NCI-H146 treated with DMSO at 0.1 percent for 48 hours (cell line): ENCODE measurements at regions not wholly inside any gene's neighbourhood (a gene's known extent, or its start where the extent isn't known, plus 50 kb on each side); places are given as distances from the start of the nearest gene placed in this dataset.

Experiments
- DNase-seq: peaks from one replicate; lab custom pipeline; 2025; ENCODE audit not compliant: unreplicated experiment; lab: John Stamatoyannopoulos, UW

GRCh38 chr3:22296601-22297000 is 545.6 kb upstream of the ZNF385D start:
- no peak for DNase-seq

GRCh38 chr3:22297436-22297835 is 546.4 kb upstream of the ZNF385D start:
- no peak for DNase-seq

GRCh38 chr3:22306454-22306853 is 555.4 kb upstream of the ZNF385D start:
- no peak for DNase-seq

- no peak for DNase-seq
Observed at GRCh38 chr3:22308871-22309270, 557.9 kb upstream of the ZNF385D start.

GRCh38 chr3:22315925-22316324 is 564.9 kb upstream of the ZNF385D start:
- no peak for DNase-seq

- no peak for DNase-seq
Observed at GRCh38 chr3:22318325-22318724, 567.3 kb upstream of the ZNF385D start.

- DNase-seq, result no peak
Observed at GRCh38 chr3:22319446-22319845, 568.4 kb upstream of the ZNF385D start.

- no peak for DNase-seq
Observed at GRCh38 chr3:22322861-22323260, 571.9 kb upstream of the ZNF385D start.

- DNase-seq, result no peak
Observed at GRCh38 chr3:22326305-22326704, 575.3 kb upstream of the ZNF385D start.

GRCh38 chr3:22334996-22335395 is 584.0 kb upstream of the ZNF385D start:
- no peak for DNase-seq

GRCh38 chr3:22349215-22349851 is 598.3 kb upstream of the ZNF385D start:
- DNase-seq, result no peak

- no peak for DNase-seq
Observed at GRCh38 chr3:22351806-22352205, 600.8 kb upstream of the ZNF385D start.

GRCh38 chr3:22353126-22353525 is 602.1 kb upstream of the ZNF385D start:
- DNase-seq, result no peak

- no peak for DNase-seq
Observed at GRCh38 chr3:22358334-22358733, 607.3 kb upstream of the ZNF385D start.

GRCh38 chr3:22360164-22360563 is 609.2 kb upstream of the ZNF385D start:
- DNase-seq, result no peak

- no peak for DNase-seq
Observed at GRCh38 chr3:22360970-22361369, 610.0 kb upstream of the ZNF385D start.

- no peak for DNase-seq
Observed at GRCh38 chr3:22361521-22361920, 610.5 kb upstream of the ZNF385D start.

- no peak for DNase-seq
Observed at GRCh38 chr3:22364851-22365250, 613.8 kb upstream of the ZNF385D start.

- no peak for DNase-seq
Observed at GRCh38 chr3:22366781-22367180, 615.8 kb upstream of the ZNF385D start.

- no peak for DNase-seq
Observed at GRCh38 chr3:22371036-22371435, 620.0 kb upstream of the ZNF385D start.

- no peak for DNase-seq
Observed at GRCh38 chr3:22371607-22372291, 620.7 kb upstream of the ZNF385D start.

- no peak for DNase-seq
Observed at GRCh38 chr3:22372292-22373062, 621.5 kb upstream of the ZNF385D start.
